GM12875 (cell line): ENCODE measurements at regions not wholly inside any gene's neighbourhood (a gene's known extent, or its start where the extent isn't known, plus 50 kb on each side); places are given as distances from the start of the nearest gene placed in this dataset.

Experiments used
- H3K4me3 ChIP-seq: one replicate; pipeline ENCODE4 v1.5.1; 2011; ENCODE audit warnings: low read depth, low read length, control low read depth
- TF ChIP-seq, protein P1 (sequence below): IDR thresholded peaks from 2 replicates; pipeline ENCODE4 v1.5.1; 2011; ENCODE audit warnings: low read depth, mild to moderate bottlenecking, control low read depth, inconsistent platforms, low read length, moderate library complexity, borderline replicate concordance; ENCODE audit not compliant: insufficient read depth

- no peak overlapping the region for H3K4me3 ChIP-seq
- TF ChIP-seq, protein P1, sequence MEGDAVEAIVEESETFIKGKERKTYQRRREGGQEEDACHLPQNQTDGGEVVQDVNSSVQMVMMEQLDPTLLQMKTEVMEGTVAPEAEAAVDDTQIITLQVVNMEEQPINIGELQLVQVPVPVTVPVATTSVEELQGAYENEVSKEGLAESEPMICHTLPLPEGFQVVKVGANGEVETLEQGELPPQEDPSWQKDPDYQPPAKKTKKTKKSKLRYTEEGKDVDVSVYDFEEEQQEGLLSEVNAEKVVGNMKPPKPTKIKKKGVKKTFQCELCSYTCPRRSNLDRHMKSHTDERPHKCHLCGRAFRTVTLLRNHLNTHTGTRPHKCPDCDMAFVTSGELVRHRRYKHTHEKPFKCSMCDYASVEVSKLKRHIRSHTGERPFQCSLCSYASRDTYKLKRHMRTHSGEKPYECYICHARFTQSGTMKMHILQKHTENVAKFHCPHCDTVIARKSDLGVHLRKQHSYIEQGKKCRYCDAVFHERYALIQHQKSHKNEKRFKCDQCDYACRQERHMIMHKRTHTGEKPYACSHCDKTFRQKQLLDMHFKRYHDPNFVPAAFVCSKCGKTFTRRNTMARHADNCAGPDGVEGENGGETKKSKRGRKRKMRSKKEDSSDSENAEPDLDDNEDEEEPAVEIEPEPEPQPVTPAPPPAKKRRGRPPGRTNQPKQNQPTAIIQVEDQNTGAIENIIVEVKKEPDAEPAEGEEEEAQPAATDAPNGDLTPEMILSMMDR: no peak
Observed at GRCh38 chr6:102679865-102680264, 1286.4 kb downstream of the GRIK2 start.

DNA sequence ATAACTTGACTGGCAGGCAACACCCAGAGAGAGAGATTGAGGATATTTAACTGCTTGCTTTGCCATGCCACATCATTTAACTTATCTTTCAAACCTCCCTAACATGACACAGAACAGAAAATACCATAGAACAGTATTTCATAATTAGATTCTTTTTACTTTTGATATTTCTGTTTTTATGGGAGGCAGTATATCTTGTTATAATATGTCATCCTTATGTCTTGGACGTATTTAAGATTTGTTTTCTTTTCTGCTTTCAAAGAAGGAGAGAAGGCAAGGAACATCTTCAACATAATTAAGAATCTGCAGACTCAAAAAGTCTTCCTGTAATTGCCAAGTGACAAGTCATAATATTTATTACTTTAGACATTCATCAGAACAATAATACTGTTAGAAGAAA is 1283.7 kb downstream of the GRIK2 start:
- H3K4me3 ChIP-seq: no peak overlapping the region
- TF ChIP-seq, protein P1: no peak

DNA sequence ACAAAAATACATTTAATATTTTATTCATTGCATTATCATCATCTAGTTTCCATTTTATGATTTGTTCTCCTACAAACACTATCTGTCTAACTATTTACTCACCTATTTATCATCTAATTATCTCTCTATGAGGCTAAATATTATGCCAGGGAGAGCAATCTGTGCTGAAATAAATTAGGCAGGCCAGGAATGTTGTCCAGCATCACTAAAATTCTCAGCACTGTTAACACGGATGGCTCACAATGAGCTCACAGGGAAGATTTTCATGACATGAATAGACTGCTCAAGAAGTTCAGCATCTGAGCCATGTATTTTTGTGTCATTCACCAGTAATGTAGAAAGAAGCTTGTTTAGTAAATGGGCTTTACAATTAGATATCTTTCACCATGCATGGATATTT is 1277.2 kb downstream of the GRIK2 start:
- H3K4me3 ChIP-seq: no peak overlapping the region
- TF ChIP-seq, protein P1: no peak

GRCh38 chr6:102662851-102663250 is 1269.3 kb downstream of the GRIK2 start:
- H3K4me3 ChIP-seq: no peak overlapping the region
- TF ChIP-seq, protein P1: no peak

DNA sequence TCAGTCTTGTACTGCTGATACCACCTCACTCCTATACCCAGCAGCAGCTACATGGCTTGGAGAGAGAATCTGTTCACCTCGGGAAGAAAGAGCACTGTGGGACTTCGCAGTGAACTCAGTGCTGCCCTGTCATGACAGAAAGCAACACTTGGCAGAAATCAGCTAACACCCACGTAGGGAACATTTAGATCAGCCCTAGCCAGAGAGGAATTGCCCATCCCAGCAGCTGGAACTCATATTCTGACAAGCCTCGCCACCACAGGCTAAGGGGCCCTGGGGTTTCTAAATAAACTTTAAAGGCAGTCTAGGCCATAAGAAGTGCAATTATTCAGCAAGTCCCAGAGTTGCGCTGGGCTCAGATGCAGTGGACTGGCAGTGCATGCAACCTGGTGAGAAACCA is 1266.8 kb downstream of the GRIK2 start:
- TF ChIP-seq, protein P1: no peak
- no peak overlapping the region for H3K4me3 ChIP-seq

GRCh38 chr6:102655823-102656222 is 1262.3 kb downstream of the GRIK2 start:
- H3K4me3 ChIP-seq: no peak overlapping the region
- TF ChIP-seq, protein P1: no peak

- TF ChIP-seq, protein P1: no peak
- H3K4me3 ChIP-seq: no peak overlapping the region
Observed at GRCh38 chr6:102641426-102641825, 1247.9 kb downstream of the GRIK2 start.
